ENCODE measurements at regions not wholly inside any gene's neighbourhood (a gene's known extent, or its start where the extent isn't known, plus 50 kb on each side); places are given as distances from the start of the nearest gene placed in this dataset.

- ATAC-seq (no peak), FAIRE-seq (no peak), DNase-seq (ENCODE audit: extremely low read depth in 1 of 4, low spot score in 3 of 4) (no peak)
- no peaks in the 10 kb centered on the region for H4K20me1 ChIP-seq (replicated peaks; ENCODE audit: control insufficient read depth, insufficient read depth, low read length)
- BruUV-seq (replicated peaks), result no TSS peak
- no peak overlapping the region for H2AFZ ChIP-seq (ENCODE audit: low read depth, low read length)
- ChIA-PET CTCF (ENCODE audit: low intra/inter-chr PET ratio) (no interaction called here), POLR2A (no interaction called here)
- H3K4me1 ChIP-seq (replicated peaks in 1 of 2; ENCODE audit: control insufficient read depth in 2 of 2, insufficient read depth in 2 of 2, low read length in 2 of 2), result no peaks in the 10 kb centered on the region; a peak in 1 of 5 replicates
- H3K4me3 ChIP-seq, result no peak overlapping the region
- intact Hi-C loops (cut with micrococcal nuclease), result loop anchor here (10.0 kb wide), 1 partner anchor 99 kb away; no protein-coding TSS in a partner anchor
- no peaks in the 10 kb centered on the region for H3K27me3 ChIP-seq (ENCODE audit: control insufficient read depth in 2 of 2, insufficient read depth in 2 of 2, low read length in 2 of 2)
- in situ Hi-C loops (cut with MboI), result no loop called here
- no peaks in the 10 kb centered on the region for H3K79me2 ChIP-seq (ENCODE audit: control insufficient read depth, insufficient read depth, low read length)
- no peak overlapping the region for H3K27ac ChIP-seq (ENCODE audit: extremely low read depth, low read depth, low read length)
- no peaks in the 10 kb centered on the region for H3K9me1 ChIP-seq (ENCODE audit: control insufficient read depth, insufficient read depth, low read length)
- TF ChIP-seq MTF1 (CRISPR knock-in tag; IDR thresholded peaks at IDR 0.05; ENCODE audit: borderline replicate concordance) (no peak), HMBOX1 (IDR thresholded peaks at IDR 0.05) (peak; percentile 28; the same call in 1 of the 2 replicates), ZNF407 (IDR thresholded peaks at IDR 0.05; ENCODE audit: low read depth) (no peak), CBX8 (IDR thresholded peaks at IDR 0.05; ENCODE audit: borderline replicate concordance, extremely low read depth, low read depth, low read length, poor library complexity, severe bottlenecking) (no peak)
- H3K9ac ChIP-seq (ENCODE audit: insufficient read depth in 1 of 2, low read depth in 2 of 2, low read length in 2 of 2), result no peak overlapping the region
- H3K4me2 ChIP-seq (ENCODE audit: insufficient read depth, low read length), result no peak overlapping the region
- H3K36me3 ChIP-seq (ENCODE audit: control insufficient read depth, insufficient read depth, low read length), result no peaks in the 10 kb centered on the region
- H3K9me3 ChIP-seq (replicated peaks; ENCODE audit: control insufficient read depth, insufficient read depth, low read depth, low read length), result no peaks in the 10 kb centered on the region
- 8% methylated on average over 1 of the region's 1 CpG for WGBS (ENCODE audit: insufficient coverage, low coverage, missing lambda C conversion rate)
Measured at GRCh38 chr3:110623571-110623970, 448.0 kb upstream of the NECTIN3 start.

All from K562 (cell line).